GM04504 (cell line): ENCODE measurements at regions not wholly inside any gene's neighbourhood (a gene's known extent, or its start where the extent isn't known, plus 50 kb on each side); places are given as distances from the start of the nearest gene placed in this dataset.
"Not testable (repeated sequence)": the region's sequence is repeated elsewhere in the genome, so short reads cannot be mapped to it uniquely, and the experiment has no call there.

Experiments
- DNase-seq: peaks from one replicate; pipeline ENCODE4 v3.0.0-alpha.2; 2012; ENCODE audit warnings: low read depth

GRCh38 chr4:151563194-151563593 is 154.2 kb downstream of the FHIP1A start:
- no peak for DNase-seq

GRCh38 chr4:151564321-151564720 is 155.3 kb downstream of the FHIP1A start:
- DNase-seq = no peak

GRCh38 chr4:151565583-151565982 is 156.6 kb downstream of the FHIP1A start:
- no peak for DNase-seq

GRCh38 chr4:151566053-151566452 is 157.1 kb downstream of the FHIP1A start:
- DNase-seq = no peak

- DNase-seq = no peak
Observed at GRCh38 chr4:151567056-151567455, 158.1 kb downstream of the FHIP1A start.

GRCh38 chr4:151568966-151569365 is 160.0 kb downstream of the FHIP1A start:
- DNase-seq = no peak

- no peak for DNase-seq
Observed at GRCh38 chr4:151569650-151570049, 160.7 kb downstream of the FHIP1A start.

- no peak for DNase-seq
Observed at GRCh38 chr4:151573474-151573873, 164.5 kb downstream of the FHIP1A start.

- DNase-seq = no peak
Observed at GRCh38 chr4:151573945-151574344, 165.0 kb downstream of the FHIP1A start.

- DNase-seq = no peak
Observed at GRCh38 chr4:151574968-151575367, 166.0 kb downstream of the FHIP1A start.

GRCh38 chr4:151575646-151576045 is 166.7 kb downstream of the FHIP1A start:
- DNase-seq = no peak

GRCh38 chr4:151576627-151577026 is 167.7 kb downstream of the FHIP1A start:
- no peak for DNase-seq

- DNase-seq = no peak
Observed at GRCh38 chr4:151581570-151581969, 172.6 kb downstream of the FHIP1A start.

- no peak for DNase-seq
Observed at GRCh38 chr4:151582098-151582497, 173.1 kb downstream of the FHIP1A start.

- DNase-seq = no peak
Observed at GRCh38 chr4:151583157-151583914, 174.4 kb downstream of the FHIP1A start.

- DNase-seq = no peak
Observed at GRCh38 chr4:151584101-151584500, 175.1 kb downstream of the FHIP1A start.

GRCh38 chr4:151595629-151596028 is 165.2 kb downstream of the GATB start:
- not testable (repeated sequence) for DNase-seq

GRCh38 chr4:151597691-151598090 is 163.1 kb downstream of the GATB start:
- not testable (repeated sequence) for DNase-seq

- peak; percentile 2 for DNase-seq
Observed at GRCh38 chr4:151599863-151600262, 160.9 kb downstream of the GATB start.

GRCh38 chr4:151600432-151600831 is 160.4 kb downstream of the GATB start:
- no peak for DNase-seq

GRCh38 chr4:151603377-151603776 is 157.4 kb downstream of the GATB start:
- DNase-seq = no peak

- no peak for DNase-seq
Observed at GRCh38 chr4:151604238-151604637, 156.6 kb downstream of the GATB start.

GRCh38 chr4:151605215-151605614 is 155.6 kb downstream of the GATB start:
- DNase-seq = no peak

GRCh38 chr4:151606061-151606460 is 154.7 kb downstream of the GATB start:
- no peak for DNase-seq
